C4-2B (cell line): ENCODE measurements at regions not wholly inside any gene's neighbourhood (a gene's known extent, or its start where the extent isn't known, plus 50 kb on each side); places are given as distances from the start of the nearest gene placed in this dataset.

Experiments
- ZFX ChIP-seq: fragments of 450-650 bp; IDR thresholded peaks from 2 replicates; pipeline ENCODE4 v1.6.1; 2017
- TF ChIP-seq, protein P1 (sequence below): fragments of 450-650 bp; conservative IDR thresholded peaks from 2 replicates; pipeline ENCODE4 v1.5.1; 2017; ENCODE audit warnings: mild to moderate bottlenecking

DNA sequence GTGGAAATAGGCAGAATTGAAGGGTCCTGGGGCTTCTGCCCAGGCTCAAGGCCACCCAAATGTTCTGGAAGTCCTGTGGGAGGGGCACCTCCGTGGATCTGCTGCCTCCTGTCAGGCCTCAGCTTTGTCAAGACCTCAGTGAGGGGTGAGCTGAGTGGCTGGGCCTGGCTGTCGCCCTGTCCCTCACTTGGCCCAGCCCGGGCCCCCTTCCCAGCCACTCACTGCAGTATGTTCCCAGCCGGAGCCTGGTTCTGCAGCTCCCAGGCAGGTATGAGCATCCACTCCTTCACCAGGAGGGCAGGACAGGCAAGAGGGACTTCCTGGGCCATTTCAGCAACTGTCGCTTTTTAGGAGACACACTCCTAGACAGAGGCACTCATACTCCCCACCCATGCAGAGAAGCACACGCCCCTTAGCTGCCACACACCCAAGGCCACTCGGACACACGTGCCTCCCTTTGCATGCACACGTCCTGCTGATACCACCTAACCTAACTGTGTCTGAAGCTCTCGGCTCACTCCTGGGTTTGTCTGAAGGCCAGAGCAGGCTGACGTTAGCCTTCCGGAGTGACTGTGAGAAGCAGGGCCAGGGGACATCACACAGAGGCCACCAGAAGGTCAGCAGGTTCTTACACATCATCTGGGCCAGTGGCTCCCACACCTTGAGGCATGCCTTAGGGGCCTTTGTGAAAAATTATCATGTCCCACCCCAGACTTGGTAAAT, 72.2 kb upstream of the COL13A1 start:
- TF ChIP-seq, protein P1, sequence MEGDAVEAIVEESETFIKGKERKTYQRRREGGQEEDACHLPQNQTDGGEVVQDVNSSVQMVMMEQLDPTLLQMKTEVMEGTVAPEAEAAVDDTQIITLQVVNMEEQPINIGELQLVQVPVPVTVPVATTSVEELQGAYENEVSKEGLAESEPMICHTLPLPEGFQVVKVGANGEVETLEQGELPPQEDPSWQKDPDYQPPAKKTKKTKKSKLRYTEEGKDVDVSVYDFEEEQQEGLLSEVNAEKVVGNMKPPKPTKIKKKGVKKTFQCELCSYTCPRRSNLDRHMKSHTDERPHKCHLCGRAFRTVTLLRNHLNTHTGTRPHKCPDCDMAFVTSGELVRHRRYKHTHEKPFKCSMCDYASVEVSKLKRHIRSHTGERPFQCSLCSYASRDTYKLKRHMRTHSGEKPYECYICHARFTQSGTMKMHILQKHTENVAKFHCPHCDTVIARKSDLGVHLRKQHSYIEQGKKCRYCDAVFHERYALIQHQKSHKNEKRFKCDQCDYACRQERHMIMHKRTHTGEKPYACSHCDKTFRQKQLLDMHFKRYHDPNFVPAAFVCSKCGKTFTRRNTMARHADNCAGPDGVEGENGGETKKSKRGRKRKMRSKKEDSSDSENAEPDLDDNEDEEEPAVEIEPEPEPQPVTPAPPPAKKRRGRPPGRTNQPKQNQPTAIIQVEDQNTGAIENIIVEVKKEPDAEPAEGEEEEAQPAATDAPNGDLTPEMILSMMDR: no peak
- no peak for TF ChIP-seq ZFX
